Inflammatory macrophage treated with lipopolysaccharide for 4 hours (primary cell): ENCODE measurements at regions not wholly inside any gene's neighbourhood (a gene's known extent, or its start where the extent isn't known, plus 50 kb on each side); places are given as distances from the start of the nearest gene placed in this dataset.
"Not testable (repeated sequence)": the region's sequence is repeated elsewhere in the genome, so short reads cannot be mapped to it uniquely, and the experiment has no call there.

ENCODE experiments used
- DNase-seq: peaks from one replicate; pipeline ENCODE4 v3.0.0-alpha.2; 2020

- not testable (repeated sequence) for DNase-seq
Observed at GRCh38 chr1:194738843-194739242, 1552.4 kb upstream of the B3GALT2 start.

DNA sequence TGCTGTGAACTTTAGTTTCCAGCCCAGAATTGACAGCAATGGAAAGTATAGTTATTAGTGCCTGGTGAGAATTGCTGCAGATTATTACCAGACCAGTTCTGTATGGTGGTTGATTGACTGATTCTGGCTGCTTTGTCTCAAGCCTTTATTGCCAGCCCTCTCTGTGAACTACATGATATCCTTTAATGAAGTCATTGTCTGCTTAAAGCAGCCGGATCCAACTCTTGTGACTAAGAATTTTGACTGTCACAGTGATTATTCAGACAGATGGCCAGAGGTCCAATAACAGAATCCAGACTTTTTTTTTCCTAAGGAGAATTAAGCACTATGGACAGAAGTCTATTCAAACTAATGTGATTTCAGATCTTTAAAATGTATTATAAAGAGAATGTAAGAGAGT is 1548.6 kb upstream of the B3GALT2 start:
- DNase-seq, result no peak

DNA sequence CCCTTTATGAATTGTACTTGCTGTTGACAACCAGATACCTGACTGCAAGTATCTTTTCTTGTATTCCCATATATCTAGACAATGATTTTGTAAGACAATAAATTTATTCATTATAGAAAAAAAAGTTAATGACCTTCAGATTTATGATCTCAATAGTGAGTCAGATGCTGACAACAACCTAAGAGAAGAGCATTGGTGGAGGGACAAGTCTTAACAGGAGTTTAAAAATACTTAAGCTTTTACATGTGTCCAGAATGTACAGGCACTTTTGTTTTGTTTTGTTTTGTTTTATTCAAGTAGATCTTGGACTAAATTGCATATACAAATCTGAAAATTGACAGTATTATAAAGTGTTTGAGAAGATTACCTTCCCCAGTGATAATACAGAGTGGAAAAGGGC is 1544.6 kb upstream of the B3GALT2 start:
- no peak for DNase-seq

- no peak for DNase-seq
Observed at GRCh38 chr1:194730304-194730703, 1543.9 kb upstream of the B3GALT2 start.

- DNase-seq, result no peak
Observed at GRCh38 chr1:194723067-194723466, 1536.7 kb upstream of the B3GALT2 start.

DNA sequence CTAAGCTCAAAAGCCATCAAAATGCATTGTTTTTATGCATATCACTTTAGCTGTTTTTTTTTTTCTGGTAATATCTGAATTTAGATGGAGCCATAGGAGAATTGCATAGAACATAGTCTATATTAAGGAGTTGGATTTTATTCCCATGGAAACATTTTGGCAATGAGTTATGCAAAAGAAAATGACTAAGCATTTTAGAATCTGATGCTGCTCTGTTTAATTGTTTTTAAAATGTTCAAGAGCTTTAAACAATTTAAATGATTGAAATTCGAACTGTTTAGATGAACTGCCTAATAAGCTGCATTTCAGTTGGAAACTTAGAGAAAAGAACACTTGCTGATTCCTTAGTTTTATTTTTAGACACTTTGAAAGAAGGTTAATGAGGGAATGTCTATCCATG is 1531.5 kb upstream of the B3GALT2 start:
- no peak for DNase-seq

GRCh38 chr1:194717334-194717733 is 1530.9 kb upstream of the B3GALT2 start:
- DNase-seq, result no peak

- DNase-seq, result no peak
Observed at GRCh38 chr1:194710671-194711070, 1524.3 kb upstream of the B3GALT2 start.

DNA sequence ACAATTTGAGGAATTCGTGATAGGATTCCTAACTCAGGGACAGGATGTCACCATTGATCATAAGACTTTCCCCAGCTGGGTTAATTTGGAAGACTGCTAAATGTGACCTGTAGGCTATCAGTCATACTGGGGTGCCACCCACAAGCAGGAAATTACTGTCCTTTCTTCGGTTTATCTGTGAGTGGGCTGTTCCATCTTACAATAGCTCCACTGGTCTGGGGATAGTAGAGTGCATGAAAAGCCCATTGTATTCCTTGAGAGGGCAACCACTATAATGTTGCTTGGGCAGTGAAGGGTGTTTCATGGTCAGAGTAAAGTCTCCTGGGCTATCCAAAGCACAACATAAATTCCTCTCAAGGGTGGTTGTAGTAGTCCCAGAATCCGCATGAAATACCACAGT is 1523.0 kb upstream of the B3GALT2 start:
- DNase-seq, result no peak

DNA sequence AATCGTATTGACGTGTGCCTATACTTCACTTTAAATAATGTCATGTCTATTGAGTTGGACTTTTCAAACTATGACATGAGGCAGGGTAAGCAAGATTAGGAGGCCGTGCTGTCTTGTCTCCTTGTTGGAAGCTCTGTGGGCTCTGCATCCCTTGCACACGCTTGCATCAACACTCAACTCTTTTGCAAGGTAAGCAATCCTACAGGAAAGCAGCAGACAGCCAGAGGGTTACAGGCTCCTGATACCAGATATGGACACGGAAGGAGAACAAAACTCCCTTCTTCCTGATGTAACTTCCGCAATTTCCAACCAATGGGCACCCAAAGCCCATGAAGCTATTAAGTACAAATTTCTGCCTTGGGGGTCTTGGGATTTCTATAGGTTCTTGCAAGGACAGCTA is 1520.7 kb upstream of the B3GALT2 start:
- DNase-seq, result no peak

DNA sequence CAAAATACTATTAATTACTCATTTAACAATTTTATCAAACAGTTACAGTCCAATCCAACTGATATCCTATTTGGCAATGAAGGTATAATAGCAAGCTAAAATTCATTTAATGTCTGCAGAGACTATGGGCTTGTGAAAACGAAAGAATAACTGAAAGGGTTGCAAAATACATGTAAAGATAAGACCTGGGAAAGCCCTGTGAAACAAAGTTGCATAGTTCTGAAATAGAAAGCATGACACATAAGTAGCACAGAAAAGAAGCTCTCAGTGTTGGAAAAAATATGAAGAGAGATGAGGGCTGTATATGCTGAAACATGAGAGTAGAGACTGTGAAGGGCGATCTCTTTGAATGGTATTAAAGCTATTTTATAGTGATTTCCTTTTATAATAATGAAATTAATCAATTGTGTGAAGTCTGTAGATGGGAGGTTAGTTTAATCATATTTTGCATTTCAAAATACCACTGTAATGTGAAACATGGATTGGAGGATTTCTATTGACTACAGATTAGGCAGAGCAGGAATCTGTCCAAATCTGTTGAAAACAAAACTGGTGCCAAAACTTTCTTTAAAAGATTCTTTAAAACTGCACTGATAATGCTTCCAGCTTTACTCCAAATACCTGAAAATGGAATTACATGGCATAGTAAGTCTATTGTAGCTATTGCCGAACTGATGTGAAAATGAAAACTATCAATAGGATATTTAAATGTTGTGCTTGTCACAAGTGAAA is 1518.9 kb upstream of the B3GALT2 start:
- no peak for DNase-seq

- DNase-seq, result no peak
Observed at GRCh38 chr1:194698908-194699318, 1512.5 kb upstream of the B3GALT2 start.

DNA sequence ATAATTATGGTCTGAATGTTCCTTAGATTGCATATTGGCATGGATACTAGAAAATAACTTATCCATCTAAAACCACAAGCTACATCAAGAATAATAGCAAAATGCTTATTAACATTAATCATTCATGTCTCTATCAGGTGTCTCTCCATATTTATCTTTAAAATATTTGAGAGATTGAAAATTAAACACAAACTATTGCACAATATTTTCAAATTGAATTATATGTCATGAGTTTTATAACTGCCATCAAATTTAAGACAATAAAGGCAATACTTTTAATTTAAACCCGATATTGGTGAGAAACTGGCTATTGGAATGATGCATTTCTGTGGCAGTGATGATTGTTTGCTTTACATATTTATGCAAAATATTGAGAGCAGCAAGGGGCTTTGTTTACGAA is 1506.8 kb upstream of the B3GALT2 start:
- DNase-seq, result no peak

DNA sequence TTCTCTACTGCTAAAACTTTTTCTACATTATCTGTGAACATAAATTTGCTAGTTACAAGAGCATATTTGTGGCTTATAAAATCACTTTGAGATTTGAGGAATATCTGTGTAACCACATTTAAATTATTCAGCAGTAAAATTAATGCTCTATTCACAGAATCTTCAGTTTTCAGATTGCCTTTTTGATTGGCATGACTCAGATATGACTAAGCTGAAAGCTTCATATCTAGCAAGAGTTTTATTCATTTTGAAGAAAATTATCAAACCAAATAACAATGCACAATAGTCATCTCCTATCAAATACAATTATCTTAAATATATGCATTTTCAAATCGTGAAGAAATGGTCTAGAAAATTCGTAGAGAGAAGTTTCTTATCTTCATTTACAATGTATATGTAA is 1498.2 kb upstream of the B3GALT2 start:
- no peak for DNase-seq

DNA sequence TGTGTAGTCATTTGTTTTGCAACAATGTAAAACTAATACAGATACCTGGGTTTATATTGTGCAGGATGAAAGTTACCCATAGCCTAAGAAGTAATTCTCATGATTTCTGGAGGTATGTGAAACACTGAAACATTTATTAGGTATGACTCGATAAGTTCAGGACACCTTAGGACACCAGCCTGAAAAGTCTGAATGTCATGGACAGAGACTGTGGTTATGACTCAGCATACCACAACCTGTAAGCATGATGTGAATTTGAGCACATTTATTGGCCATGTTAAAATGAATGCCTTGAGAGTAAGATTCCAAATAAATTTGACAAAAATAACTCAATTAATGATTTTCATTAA is 1471.7 kb upstream of the B3GALT2 start:
- DNase-seq, result no peak

DNA sequence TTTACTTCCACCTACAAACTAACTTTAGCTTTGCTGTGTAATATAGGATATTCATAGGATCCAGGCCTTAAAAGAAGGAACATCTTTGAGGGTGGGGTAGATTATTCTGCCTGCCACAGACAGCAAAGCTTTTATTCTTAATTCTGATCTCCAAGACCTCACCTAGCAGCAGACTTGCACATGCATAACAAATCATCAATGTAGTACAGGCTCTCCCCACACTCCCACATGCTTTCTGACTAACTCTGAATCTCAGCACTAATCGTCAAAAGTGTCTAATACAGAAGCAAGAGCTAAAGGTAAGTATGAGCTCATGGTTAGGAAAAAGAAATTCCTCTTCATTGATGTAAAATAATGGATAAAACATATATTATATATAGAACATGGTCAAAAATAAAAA is 1468.5 kb upstream of the B3GALT2 start:
- no peak for DNase-seq

DNA sequence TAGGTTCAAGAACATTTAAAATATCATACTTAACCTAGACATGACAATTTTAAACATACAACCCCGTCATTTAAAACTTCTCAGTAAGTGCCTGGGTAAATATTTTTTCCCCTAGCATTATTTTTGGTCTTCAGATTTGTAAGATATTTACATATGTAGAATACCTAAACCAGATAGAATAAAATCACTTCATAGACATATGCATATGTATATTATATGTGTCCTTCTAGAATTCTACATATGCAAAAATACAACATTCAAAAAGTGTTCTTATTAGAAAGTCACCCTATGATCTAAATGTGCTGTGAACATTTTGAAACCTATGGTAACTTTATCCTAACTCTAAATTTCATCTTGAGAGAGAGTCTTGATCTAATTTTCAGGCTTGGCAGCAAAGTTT is 1467.0 kb upstream of the B3GALT2 start:
- DNase-seq, result no peak

GRCh38 chr1:194647118-194647517 is 1460.7 kb upstream of the B3GALT2 start:
- no peak for DNase-seq

DNA sequence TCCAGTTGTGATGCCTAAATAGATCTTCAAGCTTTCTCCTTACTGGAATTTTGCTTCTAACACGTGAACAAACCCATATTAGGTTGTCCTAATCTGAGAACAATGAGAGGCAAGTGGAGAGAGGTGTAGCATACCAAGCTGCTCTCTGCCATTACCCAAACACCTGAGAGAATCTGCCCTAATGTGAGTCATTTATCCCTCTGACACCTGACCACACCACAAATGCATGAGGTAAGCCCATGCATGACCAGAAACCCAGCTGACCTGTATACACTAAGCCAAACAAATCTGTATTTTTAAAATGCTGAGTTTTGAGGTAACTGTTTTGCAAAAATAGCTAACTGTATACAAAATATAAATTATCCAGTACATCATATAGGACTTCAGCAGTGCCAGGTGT is 1458.1 kb upstream of the B3GALT2 start:
- no peak for DNase-seq

DNA sequence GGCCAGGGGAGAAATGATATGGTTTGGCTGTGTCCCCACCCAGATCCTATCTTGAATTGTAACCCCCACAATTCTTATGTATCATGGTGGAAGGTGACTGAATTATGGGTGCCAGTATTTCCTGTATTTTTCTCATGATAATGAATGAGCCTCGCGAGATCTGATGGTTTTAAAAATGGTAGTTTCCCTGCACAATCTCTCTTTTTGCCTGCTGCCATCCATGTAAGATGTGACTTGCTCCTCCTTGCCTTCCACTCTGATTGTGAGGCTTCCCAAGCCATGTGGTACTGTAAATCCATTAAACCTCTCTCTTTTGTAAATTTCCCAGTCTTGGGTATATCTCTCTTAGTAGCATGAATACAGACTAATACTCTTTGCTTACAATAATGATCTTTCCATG is 1453.9 kb upstream of the B3GALT2 start:
- no peak for DNase-seq

GRCh38 chr1:194629011-194629410 is 1442.6 kb upstream of the B3GALT2 start:
- no peak for DNase-seq

- DNase-seq, result no peak
Observed at GRCh38 chr1:194624833-194625232, 1438.4 kb upstream of the B3GALT2 start.

- DNase-seq, result no peak
Observed at GRCh38 chr1:194618101-194618500, 1431.7 kb upstream of the B3GALT2 start.

DNA sequence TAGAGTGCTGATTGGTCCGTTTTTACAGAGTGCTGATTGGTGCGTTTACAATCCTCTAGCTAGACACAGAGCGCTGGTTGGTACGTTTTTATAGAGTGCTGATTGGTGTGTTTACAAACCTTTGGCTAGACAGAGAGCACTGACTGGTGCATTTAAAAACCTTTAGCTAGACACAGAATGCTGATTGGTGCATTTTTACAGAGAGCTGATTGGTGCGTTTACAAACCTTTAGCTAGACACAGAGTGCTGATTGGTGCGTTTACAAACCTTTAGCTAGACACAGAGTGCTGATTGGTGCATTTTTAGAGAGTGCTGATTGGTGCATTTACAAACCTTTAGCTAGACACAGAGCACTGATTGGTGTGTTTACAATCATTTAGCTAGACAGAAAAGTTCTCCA is 1430.9 kb upstream of the B3GALT2 start:
- not testable (repeated sequence) for DNase-seq

DNA sequence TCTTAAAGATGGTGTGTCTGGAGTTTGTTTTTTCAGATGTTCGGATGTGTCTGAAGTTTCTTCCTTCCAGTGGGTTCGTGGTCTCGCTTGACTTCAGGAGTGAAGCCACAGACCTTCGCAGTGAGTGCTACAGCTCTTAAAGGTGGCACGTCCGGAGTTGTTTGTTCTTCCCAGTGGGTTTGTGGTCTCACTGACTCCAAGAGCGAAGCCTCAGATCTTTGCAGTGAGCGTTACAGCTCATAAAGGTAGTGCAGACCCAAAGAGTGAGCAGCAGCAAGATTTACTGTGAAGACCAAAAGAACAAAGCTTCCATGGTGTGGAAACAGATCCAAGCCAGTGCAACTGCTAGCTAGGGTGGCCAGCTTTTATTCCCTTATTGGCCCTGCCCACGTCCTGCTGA is 1430.4 kb upstream of the B3GALT2 start:
- DNase-seq, result no peak

DNA sequence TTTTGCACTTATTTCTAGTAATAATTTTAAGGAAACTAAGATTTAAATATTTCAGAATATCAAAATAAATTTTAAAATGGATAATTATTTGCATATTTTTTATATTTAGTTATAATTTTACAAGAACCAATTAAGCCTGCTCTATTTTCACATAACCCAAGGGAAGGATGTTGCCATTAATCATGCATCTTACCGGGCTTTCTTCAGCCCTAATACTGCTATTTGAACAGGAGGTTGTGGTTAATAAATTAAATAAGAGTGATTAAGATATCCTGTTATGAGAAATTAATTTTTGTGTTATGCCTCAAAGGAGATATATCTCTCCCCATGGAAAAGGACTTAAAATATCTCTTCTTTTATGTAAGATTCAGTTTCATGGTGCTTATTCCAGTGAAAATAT is 1415.8 kb upstream of the B3GALT2 start:
- DNase-seq, result no peak
